ENCODE measurements at regions not wholly inside any gene's neighbourhood (a gene's known extent, or its start where the extent isn't known, plus 50 kb on each side); places are given as distances from the start of the nearest gene placed in this dataset.

DNA sequence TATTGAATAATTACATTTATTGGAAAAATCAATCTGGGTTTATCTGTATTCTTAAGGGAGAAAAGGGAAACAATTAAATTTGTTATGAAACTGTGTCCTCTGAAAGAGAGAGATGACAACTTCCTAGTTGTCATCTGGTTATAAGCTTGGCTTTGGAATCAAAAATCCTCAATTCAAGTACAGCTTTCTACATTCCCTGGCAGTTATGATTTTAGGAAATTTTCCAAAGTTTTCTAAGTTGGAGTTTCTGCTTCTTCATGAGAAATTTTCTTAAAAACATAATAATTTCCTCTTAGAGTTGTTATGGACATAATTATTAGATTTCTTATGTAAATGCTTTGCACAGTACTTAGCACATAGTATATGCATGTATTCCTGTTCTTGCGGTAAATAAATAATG, 625.6 kb upstream of the SLC39A10 start:
- DNase-seq: no peak

GRCh38 chr2:195029804-195030654, 627.0 kb upstream of the SLC39A10 start:
- DNase-seq: no peak

DNA sequence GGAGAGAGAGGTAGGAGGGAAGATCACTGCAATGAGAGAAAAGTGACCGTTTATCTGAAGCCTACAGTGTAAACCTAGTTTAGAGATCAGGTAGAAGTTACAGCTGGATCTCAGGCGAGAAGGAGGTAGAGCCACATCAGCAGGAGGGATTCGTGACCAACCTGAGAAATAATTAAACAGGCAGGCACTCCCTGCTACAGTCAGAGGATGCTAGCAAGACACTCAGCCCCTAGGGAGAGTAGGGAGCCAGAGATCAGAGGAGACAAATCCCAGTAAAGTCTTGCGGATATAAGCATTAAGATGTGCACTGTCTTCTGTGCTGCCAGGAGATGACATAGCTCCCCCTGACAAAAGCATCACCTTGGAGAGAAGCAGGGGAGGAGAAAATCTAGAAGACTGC, 629.1 kb upstream of the SLC39A10 start:
- no peak for DNase-seq

DNA sequence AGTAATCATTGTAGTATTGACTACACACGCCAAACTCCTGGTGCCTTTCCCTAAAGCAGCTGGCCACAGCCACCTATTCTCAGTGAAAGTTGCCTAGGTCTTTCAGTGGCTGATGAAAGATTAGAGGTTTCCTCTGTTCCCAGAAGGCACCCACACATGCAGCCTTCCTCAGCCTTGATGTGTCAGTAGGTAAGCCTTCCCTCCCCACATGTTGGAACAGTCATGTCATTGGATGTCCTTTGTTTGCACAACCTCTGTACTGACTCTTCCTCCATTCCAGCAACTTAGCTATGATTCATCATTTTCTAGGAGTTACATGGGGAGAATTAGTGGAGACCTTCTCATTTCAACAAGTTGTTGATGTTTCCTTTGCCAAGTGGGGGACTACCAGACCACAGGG, 630.8 kb upstream of the SLC39A10 start:
- DNase-seq: no peak

GRCh38 chr2:195022508-195022830, 634.6 kb upstream of the SLC39A10 start:
- no peak for DNase-seq

DNA sequence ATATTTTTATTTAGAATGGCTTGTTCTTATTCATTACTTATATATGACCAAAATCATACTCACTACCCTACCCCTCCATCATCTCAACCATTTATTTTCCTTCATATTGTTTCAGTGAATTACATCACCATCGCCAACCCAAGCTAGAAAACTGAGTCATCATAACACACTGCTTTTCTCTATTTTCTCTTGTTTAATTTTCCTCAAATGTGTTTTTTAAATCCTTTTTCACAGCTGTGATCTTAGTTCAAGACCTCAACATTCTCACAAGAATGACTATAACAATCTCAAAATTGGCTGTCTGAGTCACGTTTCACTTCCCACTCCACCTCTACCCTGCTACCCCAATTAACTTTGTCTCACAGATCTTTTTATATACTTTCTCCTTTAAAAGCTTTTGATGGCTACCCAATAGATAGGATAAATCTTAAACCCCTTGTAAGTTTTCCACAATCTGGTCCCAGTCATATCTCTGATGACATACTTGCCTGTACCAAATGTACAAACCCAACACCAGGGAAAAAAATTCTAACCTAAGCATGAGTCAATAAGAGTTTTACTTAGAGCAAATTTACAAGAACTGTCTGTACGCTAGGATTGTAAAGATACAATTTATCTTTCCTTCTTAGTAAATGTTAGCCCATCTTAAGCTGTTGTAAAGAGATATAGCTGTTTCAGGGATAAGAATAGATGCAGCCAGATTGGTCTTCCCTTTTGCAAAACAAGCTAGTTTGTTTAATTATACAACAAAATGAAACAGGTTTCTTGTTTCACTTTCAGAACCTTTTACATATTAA, 635.1 kb upstream of the SLC39A10 start:
- DNase-seq: no peak

DNA sequence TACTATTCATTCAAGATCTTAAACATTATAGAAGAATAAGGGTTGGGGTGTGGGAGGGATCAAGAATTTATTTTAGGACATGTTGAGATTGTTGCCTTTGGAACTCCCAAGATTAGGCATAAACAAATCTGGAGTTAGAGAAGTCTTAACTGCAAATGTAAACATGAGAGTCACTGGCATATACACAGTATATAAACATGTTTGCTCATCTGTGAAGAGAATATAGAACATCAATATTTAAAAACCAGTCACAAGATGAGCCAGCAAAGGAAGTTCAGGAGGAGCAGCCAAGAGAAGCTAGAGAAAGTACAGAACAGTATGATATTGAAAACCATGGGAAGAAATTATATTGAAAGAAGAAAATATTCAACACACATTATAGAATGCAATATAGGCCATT, 638.6 kb upstream of the SLC39A10 start:
- DNase-seq: no peak

GRCh38 chr2:195017890-195018289, 639.1 kb upstream of the SLC39A10 start:
- DNase-seq: no peak

DNA sequence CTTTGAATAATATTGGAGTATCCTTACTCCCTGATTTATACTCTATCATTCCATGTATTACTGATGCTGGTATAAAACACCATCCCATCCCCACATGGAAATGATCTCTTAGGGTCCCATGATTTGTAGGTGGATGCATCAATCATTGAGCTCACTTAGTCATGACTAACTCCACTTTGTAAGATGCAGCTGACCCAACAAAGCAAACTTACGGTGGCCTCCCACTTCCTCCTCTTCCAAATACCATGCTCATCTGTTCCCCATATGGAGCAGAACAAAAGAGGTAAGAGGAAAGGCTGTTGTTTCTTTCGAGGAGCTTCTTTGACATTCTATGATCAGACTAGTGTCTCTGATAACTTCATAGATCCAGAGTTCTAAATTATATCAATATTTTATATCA, 640.2 kb upstream of the SLC39A10 start:
- no peak for DNase-seq

GRCh38 chr2:195009202-195009601, 647.8 kb upstream of the SLC39A10 start:
- DNase-seq: no peak

DNA sequence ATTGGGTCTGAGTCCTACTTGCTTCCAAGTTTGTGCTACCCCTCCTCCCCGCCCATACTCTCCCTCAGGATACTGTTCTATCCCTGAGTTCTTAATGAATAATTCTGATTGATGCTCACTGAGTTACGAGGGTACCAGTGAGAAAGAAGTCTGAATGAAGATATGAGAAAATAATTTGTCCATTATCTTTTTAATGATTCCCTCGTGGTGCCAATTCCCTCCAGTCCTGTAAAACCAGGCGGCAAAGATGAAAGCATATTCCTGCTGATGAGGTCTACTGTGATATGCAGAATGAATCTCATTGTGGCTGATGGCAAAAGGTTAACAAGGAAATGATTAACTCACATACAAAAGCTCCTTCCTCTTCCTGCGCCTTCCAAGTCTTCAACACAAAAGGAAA, 650.2 kb upstream of the SLC39A10 start:
- DNase-seq: no peak

DNA sequence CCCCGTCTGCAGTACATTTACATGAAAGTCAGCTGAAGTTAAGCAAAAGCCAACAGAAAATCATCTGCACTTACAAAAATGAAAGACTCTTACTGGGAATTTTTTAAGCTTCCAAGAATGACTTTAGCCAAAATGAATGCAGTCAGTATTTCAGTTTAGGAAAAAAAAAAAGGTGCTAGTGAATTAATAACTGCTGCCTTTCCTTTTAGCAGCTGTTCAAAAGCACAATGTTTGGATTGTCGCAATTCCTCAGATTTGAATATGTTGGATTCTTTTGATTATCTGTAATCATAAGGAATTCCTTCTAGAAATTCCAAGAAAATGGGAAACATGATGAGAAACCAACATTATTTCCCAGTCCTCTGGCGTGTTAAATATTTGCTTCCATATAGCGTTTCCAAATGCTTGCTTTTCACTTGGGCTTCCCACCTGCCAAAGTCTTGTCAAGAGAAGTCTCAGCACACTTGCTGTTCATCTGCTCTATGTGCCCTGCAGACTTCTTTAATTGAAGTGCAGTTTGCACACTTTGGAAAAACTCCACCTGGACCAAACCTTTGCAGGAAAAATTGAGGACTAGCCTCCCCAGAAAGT, 653.0 kb upstream of the SLC39A10 start:
- no peak for DNase-seq

- no peak for DNase-seq
These were observed 655.1 kb upstream of the SLC39A10 start for GRCh38 chr2:195001924-195002323.

- no peak for DNase-seq
These were observed 657.3 kb upstream of the SLC39A10 start for GRCh38 chr2:194999771-195000170.

DNA sequence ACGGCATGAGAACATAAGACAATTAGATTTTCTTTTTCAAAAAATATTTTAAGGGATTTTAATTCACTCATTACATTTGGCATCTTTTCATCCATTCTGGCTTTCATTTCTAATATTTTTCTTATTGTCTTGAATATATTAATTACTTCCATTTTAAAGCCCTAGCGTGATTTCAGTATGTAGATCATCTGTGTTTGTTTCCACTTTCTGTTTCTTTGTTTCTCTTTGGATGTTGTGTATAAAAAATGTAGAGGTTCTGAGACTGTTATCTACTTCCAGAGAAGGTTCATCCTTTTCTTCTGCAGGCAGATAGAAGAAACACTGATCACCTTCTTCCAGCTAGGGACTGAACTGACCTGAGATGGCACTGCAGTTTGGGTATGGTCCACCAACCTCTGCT, 664.4 kb upstream of the SLC39A10 start:
- no peak for DNase-seq

- no peak for DNase-seq
These were observed 671.8 kb upstream of the SLC39A10 start for GRCh38 chr2:194985258-194985657.

GRCh38 chr2:194962254-194962653, 694.8 kb upstream of the SLC39A10 start:
- DNase-seq: no peak

- no peak for DNase-seq
These were observed 702.8 kb upstream of the SLC39A10 start for GRCh38 chr2:194954218-194954617.

- DNase-seq: no peak
These were observed 710.2 kb upstream of the SLC39A10 start for GRCh38 chr2:194946826-194947225.

GRCh38 chr2:194938066-194938465, 719.0 kb upstream of the SLC39A10 start:
- no peak for DNase-seq

DNA sequence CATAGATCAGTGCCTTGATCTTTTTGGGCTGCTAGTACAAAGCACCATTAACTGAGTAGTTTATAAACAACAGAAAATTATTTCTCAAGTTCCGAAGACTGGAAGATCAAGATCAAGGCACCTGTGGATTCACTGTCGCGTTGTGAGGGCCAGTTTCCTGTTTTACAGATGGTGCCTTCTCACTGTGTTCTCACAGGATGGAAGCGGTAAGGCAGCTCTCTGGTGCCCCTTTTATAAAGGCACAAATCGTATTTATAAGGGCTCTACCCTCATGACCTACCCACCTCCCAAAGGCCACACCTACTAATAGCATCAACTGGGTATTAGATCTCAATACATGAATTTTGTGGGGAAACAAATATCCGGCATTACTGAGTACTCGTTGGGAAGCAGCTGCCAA, 729.5 kb upstream of the SLC39A10 start:
- DNase-seq: no peak

GRCh38 chr2:194926873-194927272, 730.2 kb upstream of the SLC39A10 start:
- no peak for DNase-seq

GRCh38 chr2:194925742-194926141, 731.3 kb upstream of the SLC39A10 start:
- DNase-seq: no peak

GRCh38 chr2:194917519-194917918, 739.5 kb upstream of the SLC39A10 start:
- DNase-seq: no peak

All from effector CD4-positive, alpha-beta T cell (primary cell).